Mesothelial cell of epicardium (in vitro differentiated cells): ENCODE measurements at regions not wholly inside any gene's neighbourhood (a gene's known extent, or its start where the extent isn't known, plus 50 kb on each side); places are given as distances from the start of the nearest gene placed in this dataset.

Source experiments
- DNase-seq, 2 experiments: peaks; one replicate each; pipeline ENCODE4 v3.0.0; 2021; ENCODE audit warnings: low spot score in 2 of 2; ENCODE audit not compliant: unreplicated experiment in 2 of 2
- H3K27ac Mint-ChIP-seq: 2 replicates; pipeline ENCODE4 v1.8.0; 2021; ENCODE audit warnings: mixed read lengths
- H3K27me3 Mint-ChIP-seq: 2 replicates; pipeline ENCODE4 v1.8.0; 2021; ENCODE audit warnings: low read depth, mixed read lengths
- H3K36me3 Mint-ChIP-seq: 2 replicates; pipeline ENCODE4 v1.8.0; 2021; ENCODE audit warnings: mixed read lengths
- H3K4me1 Mint-ChIP-seq: 2 replicates; pipeline ENCODE4 v1.8.0; 2021; ENCODE audit warnings: mixed read lengths
- H3K4me3 Mint-ChIP-seq: 2 replicates; pipeline ENCODE4 v1.8.0; 2021; ENCODE audit warnings: mild to moderate bottlenecking, moderate library complexity, mixed read lengths
- H3K9me3 Mint-ChIP-seq: 2 replicates; pipeline ENCODE4 v1.8.0; 2021; ENCODE audit warnings: mixed read lengths
- CTCF ChIP-seq: fragments of 200-600 bp; sonication (generic); IDR thresholded peaks from one replicate; pipeline ENCODE4 v1.5.0; 2021; ENCODE audit warnings: antibody characterized with exemption; ENCODE audit not compliant: unreplicated experiment

- peaks cover 35% of the 10 kb centered on the region for H3K4me1 Mint-ChIP-seq
- no peak for DNase-seq
- H3K27ac Mint-ChIP-seq: no peak overlapping the region
- H3K9me3 Mint-ChIP-seq: no peaks in the 10 kb centered on the region
- no peak for TF ChIP-seq CTCF
- H3K4me3 Mint-ChIP-seq: no peak overlapping the region
- H3K36me3 Mint-ChIP-seq: no peaks in the 10 kb centered on the region
- H3K27me3 Mint-ChIP-seq: no peaks in the 10 kb centered on the region
These were observed 377.8 kb upstream of the DDX18 start for GRCh38 chr2:117436697-117437096.

DNA sequence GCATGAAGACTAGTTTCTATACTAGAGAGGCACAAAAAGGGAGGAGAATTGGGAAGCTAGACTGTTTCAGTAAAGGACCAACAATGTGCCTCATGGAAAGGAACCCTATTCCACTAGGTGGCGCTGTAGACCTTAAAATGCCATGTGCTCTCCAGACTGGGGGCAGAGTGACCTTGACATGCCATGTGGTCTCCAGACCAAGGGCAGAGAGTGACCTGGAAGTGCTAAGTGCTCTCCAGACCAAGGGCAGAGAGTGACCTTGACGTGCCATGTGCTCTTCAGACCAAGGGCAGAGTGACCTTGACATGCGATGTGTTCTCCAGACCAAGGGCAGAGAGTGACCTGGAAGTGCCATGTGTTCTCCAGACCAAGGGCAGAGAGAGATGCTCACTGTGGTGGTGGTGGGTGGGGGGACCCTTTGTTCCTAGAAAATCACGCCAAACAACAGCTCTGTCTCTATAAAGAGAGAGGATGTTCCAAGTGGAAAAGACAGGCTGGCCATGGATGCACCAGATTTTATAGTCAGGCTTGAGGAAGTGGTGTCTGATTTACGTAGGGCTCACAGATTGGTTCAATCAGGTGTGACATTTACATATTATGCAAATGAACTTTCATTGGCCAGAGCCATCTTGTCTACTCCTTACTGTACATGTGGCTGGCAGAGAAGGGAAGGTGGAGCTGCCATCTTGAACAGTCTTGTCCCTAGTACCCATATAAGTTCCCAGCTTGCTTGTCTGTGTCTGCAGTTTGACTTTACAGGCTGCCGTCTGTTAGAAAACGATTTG, 344.0 kb upstream of the DDX18 start:
- Mint-ChIP-seq H3K4me1 (no peaks in the 10 kb centered on the region), H3K36me3 (no peaks in the 10 kb centered on the region), H3K4me3 (no peak overlapping the region), H3K9me3 (peaks cover 20% of the 10 kb centered on the region), H3K27ac (no peak overlapping the region), H3K27me3 (no peaks in the 10 kb centered on the region)
- TF ChIP-seq CTCF: peak; percentile 71
- no peak for DNase-seq

- Mint-ChIP-seq H3K27ac (no peak overlapping the region), H3K27me3 (no peaks in the 10 kb centered on the region), H3K9me3 (peaks cover 28% of the 10 kb centered on the region), H3K4me1 (no peaks in the 10 kb centered on the region), H3K36me3 (peaks cover 8% of the 10 kb centered on the region), H3K4me3 (no peak overlapping the region)
- no peak for TF ChIP-seq CTCF
- DNase-seq: no peak
These were observed 332.9 kb upstream of the DDX18 start for GRCh38 chr2:117481608-117482007.

GRCh38 chr2:117485588-117485987, 328.9 kb upstream of the DDX18 start:
- no peak for TF ChIP-seq CTCF
- Mint-ChIP-seq H3K27me3 (no peaks in the 10 kb centered on the region), H3K9me3 (peaks cover 24% of the 10 kb centered on the region), H3K4me1 (no peaks in the 10 kb centered on the region), H3K27ac (no peak overlapping the region), H3K4me3 (no peak overlapping the region), H3K36me3 (peaks cover 10% of the 10 kb centered on the region)
- no peak for DNase-seq

DNA sequence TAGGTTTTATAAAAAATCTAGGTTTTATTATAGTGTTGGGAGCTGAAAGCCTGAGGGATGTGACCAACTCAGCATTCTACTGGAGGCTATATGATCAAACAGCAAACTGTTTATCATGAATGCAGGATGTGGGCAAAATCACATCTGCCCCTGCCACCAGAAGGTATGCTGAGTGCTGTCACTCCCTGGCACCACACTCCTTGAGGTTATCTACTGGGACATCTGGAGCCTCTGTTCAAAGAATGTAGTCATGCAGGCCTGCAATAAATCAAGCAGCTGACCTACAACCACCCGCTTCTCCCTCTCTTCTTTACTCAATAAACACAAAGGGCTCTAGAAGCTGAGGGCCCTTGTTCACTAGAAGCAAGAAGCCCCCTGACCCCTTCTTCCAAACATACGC, 328.4 kb upstream of the DDX18 start:
- no peak for TF ChIP-seq CTCF
- H3K36me3 Mint-ChIP-seq: peaks cover 10% of the 10 kb centered on the region
- H3K4me1 Mint-ChIP-seq: no peaks in the 10 kb centered on the region
- no peaks in the 10 kb centered on the region for H3K27me3 Mint-ChIP-seq
- no peak for DNase-seq
- no peak overlapping the region for H3K27ac Mint-ChIP-seq
- H3K4me3 Mint-ChIP-seq: no peak overlapping the region
- H3K9me3 Mint-ChIP-seq: peaks cover 24% of the 10 kb centered on the region
